Neural crest cell (in vitro differentiated cells): ENCODE measurements at regions not wholly inside any gene's neighbourhood (a gene's known extent, or its start where the extent isn't known, plus 50 kb on each side); places are given as distances from the start of the nearest gene placed in this dataset.
A peak's percentile ranks its signal among the peaks of the same experiment; 100 is the strongest.

Experiments used
- DNase-seq: peaks from one replicate; pipeline ENCODE4 v3.0.0; 2021; ENCODE audit warnings: low read depth, mixed read lengths, low spot score
- H3K27ac Mint-ChIP-seq: one replicate; pipeline ENCODE4 v1.8.0; 2021; ENCODE audit warnings: mild to moderate bottlenecking, mixed read lengths; ENCODE audit not compliant: unreplicated experiment
- H3K27me3 Mint-ChIP-seq: 2 replicates; pipeline ENCODE4 v1.8.0; 2021; ENCODE audit warnings: low read depth, mild to moderate bottlenecking, mixed read lengths
- H3K36me3 Mint-ChIP-seq: 2 replicates; pipeline ENCODE4 v1.8.0; 2021; ENCODE audit warnings: low read depth, mild to moderate bottlenecking, mixed read lengths
- H3K4me1 Mint-ChIP-seq: 2 replicates; pipeline ENCODE4 v1.8.0; 2021; ENCODE audit warnings: mixed read lengths
- H3K4me3 Mint-ChIP-seq: one replicate; pipeline ENCODE4 v1.8.0; 2021; ENCODE audit warnings: mild to moderate bottlenecking, mixed read lengths
- H3K9me3 Mint-ChIP-seq: 2 replicates; pipeline ENCODE4 v1.8.0; 2021; ENCODE audit warnings: mixed read lengths
- TF ChIP-seq, protein P1 (sequence below): fragments of 200-600 bp; sonication (generic); conservative IDR thresholded peaks from 2 replicates; pipeline ENCODE4 v1.5.0; 2021; ENCODE audit warnings: antibody characterized with exemption, mild to moderate bottlenecking

DNA sequence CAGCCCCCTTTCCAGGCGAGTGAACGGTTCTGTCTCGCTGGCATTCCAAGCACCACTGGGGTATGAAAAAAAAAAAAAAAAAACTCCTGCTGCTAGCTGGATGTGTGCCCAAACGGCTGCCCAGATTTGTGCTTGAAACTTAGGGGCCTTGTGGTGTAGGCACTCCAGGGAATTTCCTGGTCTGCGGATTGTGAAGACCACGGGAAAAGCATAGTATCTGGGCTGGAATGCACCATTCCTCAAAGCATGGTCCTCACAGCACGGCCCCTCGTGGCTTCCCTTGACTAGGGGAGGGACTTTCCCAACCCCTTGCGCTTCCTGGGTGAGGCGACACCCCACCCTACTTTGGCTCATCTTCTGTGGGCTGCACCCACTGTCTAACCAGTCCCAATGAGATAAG lies 516.8 kb upstream of the FAM241A start:
- H3K36me3 Mint-ChIP-seq: no peaks in the 10 kb centered on the region
- no peak for DNase-seq
- TF ChIP-seq, protein P1, sequence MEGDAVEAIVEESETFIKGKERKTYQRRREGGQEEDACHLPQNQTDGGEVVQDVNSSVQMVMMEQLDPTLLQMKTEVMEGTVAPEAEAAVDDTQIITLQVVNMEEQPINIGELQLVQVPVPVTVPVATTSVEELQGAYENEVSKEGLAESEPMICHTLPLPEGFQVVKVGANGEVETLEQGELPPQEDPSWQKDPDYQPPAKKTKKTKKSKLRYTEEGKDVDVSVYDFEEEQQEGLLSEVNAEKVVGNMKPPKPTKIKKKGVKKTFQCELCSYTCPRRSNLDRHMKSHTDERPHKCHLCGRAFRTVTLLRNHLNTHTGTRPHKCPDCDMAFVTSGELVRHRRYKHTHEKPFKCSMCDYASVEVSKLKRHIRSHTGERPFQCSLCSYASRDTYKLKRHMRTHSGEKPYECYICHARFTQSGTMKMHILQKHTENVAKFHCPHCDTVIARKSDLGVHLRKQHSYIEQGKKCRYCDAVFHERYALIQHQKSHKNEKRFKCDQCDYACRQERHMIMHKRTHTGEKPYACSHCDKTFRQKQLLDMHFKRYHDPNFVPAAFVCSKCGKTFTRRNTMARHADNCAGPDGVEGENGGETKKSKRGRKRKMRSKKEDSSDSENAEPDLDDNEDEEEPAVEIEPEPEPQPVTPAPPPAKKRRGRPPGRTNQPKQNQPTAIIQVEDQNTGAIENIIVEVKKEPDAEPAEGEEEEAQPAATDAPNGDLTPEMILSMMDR: no peak
- H3K4me3 Mint-ChIP-seq: no peak overlapping the region
- H3K27ac Mint-ChIP-seq: no peak overlapping the region
- H3K27me3 Mint-ChIP-seq: peaks cover 30% of the 10 kb centered on the region
- peaks cover 3% of the 10 kb centered on the region for H3K9me3 Mint-ChIP-seq
- peaks cover 3% of the 10 kb centered on the region for H3K4me1 Mint-ChIP-seq

GRCh38 chr4:111630705-111631104 lies 514.5 kb upstream of the FAM241A start:
- H3K9me3 Mint-ChIP-seq: peaks cover 2% of the 10 kb centered on the region
- peaks cover 3% of the 10 kb centered on the region for H3K4me1 Mint-ChIP-seq
- no peak overlapping the region for H3K4me3 Mint-ChIP-seq

GRCh38 chr4:111631215-111631999 lies 513.8 kb upstream of the FAM241A start:
- Mint-ChIP-seq H3K27me3 (peaks cover 26% of the 10 kb centered on the region), H3K4me3 (no peak overlapping the region), H3K9me3 (peaks cover 2% of the 10 kb centered on the region), H3K4me1 (peaks cover 3% of the 10 kb centered on the region), H3K36me3 (no peaks in the 10 kb centered on the region), H3K27ac (no peak overlapping the region)
- TF ChIP-seq, protein P1: peak; percentile 70
- DNase-seq: no peak

More at GRCh38 chr4:111630705-111631104, 514.5 kb upstream of the FAM241A start:
- DNase-seq: no peak
- peaks cover 26% of the 10 kb centered on the region for H3K27me3 Mint-ChIP-seq
- H3K36me3 Mint-ChIP-seq: no peaks in the 10 kb centered on the region
- H3K27ac Mint-ChIP-seq: no peak overlapping the region
- TF ChIP-seq, protein P1: peak; percentile 72

DNA sequence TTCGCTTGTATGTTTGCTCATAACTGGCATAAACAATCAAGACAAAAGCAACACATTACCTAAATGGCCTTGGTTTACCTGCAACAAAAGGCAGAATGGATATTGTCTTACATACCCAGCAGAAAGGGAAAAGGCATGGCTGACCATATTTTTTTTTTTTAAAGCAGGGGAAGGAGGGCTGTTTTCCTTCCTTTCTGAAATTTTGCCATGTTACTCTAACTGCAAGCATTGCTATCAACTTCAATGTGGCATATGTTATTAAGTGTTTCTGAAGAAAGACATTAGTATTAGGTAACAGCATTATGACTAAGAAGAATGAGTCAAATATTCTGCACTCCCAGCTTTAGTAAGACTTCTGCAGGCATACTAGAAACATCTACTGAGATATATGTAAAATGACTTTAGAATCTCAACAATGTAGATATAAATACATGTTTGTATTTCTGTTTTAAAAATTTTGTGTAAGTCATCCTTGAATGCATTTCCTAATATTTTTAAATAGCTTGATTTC lies 512.6 kb upstream of the FAM241A start:
- DNase-seq: no peak
- no peaks in the 10 kb centered on the region for H3K9me3 Mint-ChIP-seq
- H3K27me3 Mint-ChIP-seq: peaks cover 29% of the 10 kb centered on the region
- TF ChIP-seq, protein P1: no peak
- no peak overlapping the region for H3K27ac Mint-ChIP-seq
- no peak overlapping the region for H3K4me3 Mint-ChIP-seq
- peaks cover 3% of the 10 kb centered on the region for H3K4me1 Mint-ChIP-seq
- H3K36me3 Mint-ChIP-seq: no peaks in the 10 kb centered on the region

DNA sequence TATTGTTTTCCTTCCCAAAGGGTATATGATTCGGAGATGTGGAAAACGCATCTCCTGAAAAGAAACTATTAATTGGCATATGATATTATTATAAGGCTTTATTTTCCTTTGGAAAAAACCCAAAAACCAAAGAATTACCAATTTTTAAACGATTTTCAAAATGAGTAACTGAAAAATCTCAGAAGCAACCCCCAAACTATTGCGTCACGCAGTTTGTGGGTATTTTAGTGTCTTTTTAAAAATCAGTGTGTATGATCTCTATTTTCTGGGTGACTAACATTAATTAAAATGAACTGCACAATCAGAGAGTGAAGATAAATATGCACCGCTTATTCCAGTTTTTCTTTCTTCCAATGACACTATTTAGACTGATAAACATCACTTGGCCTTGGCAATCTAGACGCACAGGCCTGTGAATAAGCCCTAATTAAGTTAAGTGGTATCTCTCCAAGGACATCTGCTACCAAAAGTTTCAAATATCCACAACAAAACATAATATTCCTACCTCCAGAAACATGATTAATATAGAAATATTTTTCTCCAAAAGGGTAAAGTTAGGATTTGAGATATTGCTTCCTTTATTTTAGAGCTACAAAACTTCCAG lies 511.5 kb upstream of the FAM241A start:
- Mint-ChIP-seq H3K36me3 (no peaks in the 10 kb centered on the region), H3K27ac (no peak overlapping the region), H3K9me3 (no peaks in the 10 kb centered on the region), H3K27me3 (peaks cover 27% of the 10 kb centered on the region), H3K4me3 (no peak overlapping the region), H3K4me1 (peaks cover 3% of the 10 kb centered on the region)
- TF ChIP-seq, protein P1: no peak
- DNase-seq: no peak
